ENCODE measurements at regions not wholly inside any gene's neighbourhood (a gene's known extent, or its start where the extent isn't known, plus 50 kb on each side); places are given as distances from the start of the nearest gene placed in this dataset.

DNA sequence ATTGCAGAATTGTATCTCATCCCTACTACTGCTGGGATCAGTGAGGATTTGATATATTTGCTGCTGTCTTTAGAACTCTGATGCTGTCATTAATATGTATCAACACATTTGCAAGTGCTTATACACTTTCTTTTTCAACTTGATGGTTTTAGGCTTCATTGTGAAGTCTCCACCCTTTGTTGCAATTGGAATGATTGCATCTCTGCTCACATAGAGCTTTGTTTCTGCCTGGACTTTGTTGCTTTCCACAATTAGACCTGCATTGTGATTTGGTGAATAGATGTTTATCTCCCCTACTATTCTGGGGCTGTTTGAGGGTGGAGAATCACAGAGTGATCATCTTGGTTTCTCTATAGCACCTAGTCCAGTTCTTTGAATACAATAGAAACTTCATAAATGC, 666.7 kb downstream of the EPM2A start:
- ChIA-PET POLR2A (no interaction called here), CTCF (no interaction called here)
- Histone ChIP-seq H3K27me3 (replicated peaks; ENCODE audit: control insufficient read depth, insufficient read depth, low read length) (no peaks in the 10 kb centered on the region; the same call in 1 of the 2 replicates), H3K4me3 (ENCODE audit: low read depth, low read length) (no peak overlapping the region), H3K36me3 (ENCODE audit: control insufficient read depth, insufficient read depth, low read length) (no peaks in the 10 kb centered on the region), H3K4me1 (no peaks in the 10 kb centered on the region), H3K9me3 (no peaks in the 10 kb centered on the region)
- no peaks in the 10 kb centered on the region for H3K36me3 Mint-ChIP-seq (ENCODE audit: insufficient read depth, unreplicated experiment)
- TF ChIP-seq, protein P1, sequence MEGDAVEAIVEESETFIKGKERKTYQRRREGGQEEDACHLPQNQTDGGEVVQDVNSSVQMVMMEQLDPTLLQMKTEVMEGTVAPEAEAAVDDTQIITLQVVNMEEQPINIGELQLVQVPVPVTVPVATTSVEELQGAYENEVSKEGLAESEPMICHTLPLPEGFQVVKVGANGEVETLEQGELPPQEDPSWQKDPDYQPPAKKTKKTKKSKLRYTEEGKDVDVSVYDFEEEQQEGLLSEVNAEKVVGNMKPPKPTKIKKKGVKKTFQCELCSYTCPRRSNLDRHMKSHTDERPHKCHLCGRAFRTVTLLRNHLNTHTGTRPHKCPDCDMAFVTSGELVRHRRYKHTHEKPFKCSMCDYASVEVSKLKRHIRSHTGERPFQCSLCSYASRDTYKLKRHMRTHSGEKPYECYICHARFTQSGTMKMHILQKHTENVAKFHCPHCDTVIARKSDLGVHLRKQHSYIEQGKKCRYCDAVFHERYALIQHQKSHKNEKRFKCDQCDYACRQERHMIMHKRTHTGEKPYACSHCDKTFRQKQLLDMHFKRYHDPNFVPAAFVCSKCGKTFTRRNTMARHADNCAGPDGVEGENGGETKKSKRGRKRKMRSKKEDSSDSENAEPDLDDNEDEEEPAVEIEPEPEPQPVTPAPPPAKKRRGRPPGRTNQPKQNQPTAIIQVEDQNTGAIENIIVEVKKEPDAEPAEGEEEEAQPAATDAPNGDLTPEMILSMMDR (IDR thresholded peaks at IDR 0.05; ENCODE audit: insufficient read depth in 1 of 2, low read depth in 1 of 2, low read length in 1 of 2, severe bottlenecking in 1 of 2, unreplicated experiment in 1 of 2): no peak
- intact Hi-C loops (cut with micrococcal nuclease; ENCODE audit: unreplicated experiment): no loop called here
- H3K4me3 Mint-ChIP-seq (ENCODE audit: unreplicated experiment): no peak overlapping the region
- peaks cover 9% of the 10 kb centered on the region for H3K27me3 Mint-ChIP-seq (ENCODE audit: insufficient read depth, unreplicated experiment)
- no peaks in the 10 kb centered on the region for H3K9me3 Mint-ChIP-seq (ENCODE audit: unreplicated experiment)
- no peak overlapping the region for H3K27ac Mint-ChIP-seq (ENCODE audit: unreplicated experiment)
- BruUV-seq (replicated peaks): no TSS peak
- no peak for DNase-seq
- no peaks in the 10 kb centered on the region for H3K4me1 Mint-ChIP-seq (ENCODE audit: low read depth, unreplicated experiment)

DNA sequence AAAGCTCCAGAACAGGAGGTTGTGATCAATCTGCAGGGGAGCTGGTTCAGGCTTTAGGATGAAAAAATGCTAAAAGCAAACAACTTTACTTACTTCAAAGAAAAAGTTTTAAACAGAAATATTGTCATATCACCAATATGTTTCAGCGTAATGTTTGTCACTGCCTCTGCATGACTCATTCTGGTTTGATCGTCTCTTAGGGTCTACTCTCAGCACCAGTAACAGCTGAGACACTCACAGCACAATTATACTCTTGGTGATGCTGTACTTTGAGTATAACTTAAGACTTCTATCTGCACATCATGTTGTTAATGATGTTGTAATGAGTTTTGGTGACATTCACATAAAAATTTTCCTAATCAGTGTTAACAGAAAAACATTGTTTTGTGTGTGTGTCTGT, 665.4 kb downstream of the EPM2A start:
- no peak for DNase-seq
- no peaks in the 10 kb centered on the region for H3K4me1 ChIP-seq
- H3K9me3 ChIP-seq: no peaks in the 10 kb centered on the region
- H3K27me3 ChIP-seq (replicated peaks; ENCODE audit: control insufficient read depth, insufficient read depth, low read length): no peaks in the 10 kb centered on the region; the same call in 1 of the 2 replicates
- H3K36me3 ChIP-seq (ENCODE audit: control insufficient read depth, insufficient read depth, low read length): no peaks in the 10 kb centered on the region
- no peak overlapping the region for H3K4me3 ChIP-seq (ENCODE audit: low read depth, low read length)
- CTCF ChIA-PET: no interaction called here
- H3K36me3 Mint-ChIP-seq (ENCODE audit: insufficient read depth, unreplicated experiment): no peaks in the 10 kb centered on the region
- H3K27me3 Mint-ChIP-seq (ENCODE audit: insufficient read depth, unreplicated experiment): peaks cover 9% of the 10 kb centered on the region
- H3K27ac Mint-ChIP-seq (ENCODE audit: unreplicated experiment): no peak overlapping the region
- POLR2A ChIA-PET: no interaction called here
- no TSS peak for BruUV-seq (replicated peaks)
- H3K4me1 Mint-ChIP-seq (ENCODE audit: low read depth, unreplicated experiment): no peaks in the 10 kb centered on the region
- no peaks in the 10 kb centered on the region for H3K9me3 Mint-ChIP-seq (ENCODE audit: unreplicated experiment)
- TF ChIP-seq, protein P1 (IDR thresholded peaks at IDR 0.05; ENCODE audit: insufficient read depth in 1 of 2, low read depth in 1 of 2, low read length in 1 of 2, severe bottlenecking in 1 of 2, unreplicated experiment in 1 of 2): no peak
- H3K4me3 Mint-ChIP-seq (ENCODE audit: unreplicated experiment): no peak overlapping the region
- intact Hi-C loops (cut with micrococcal nuclease; ENCODE audit: unreplicated experiment): no loop called here

DNA sequence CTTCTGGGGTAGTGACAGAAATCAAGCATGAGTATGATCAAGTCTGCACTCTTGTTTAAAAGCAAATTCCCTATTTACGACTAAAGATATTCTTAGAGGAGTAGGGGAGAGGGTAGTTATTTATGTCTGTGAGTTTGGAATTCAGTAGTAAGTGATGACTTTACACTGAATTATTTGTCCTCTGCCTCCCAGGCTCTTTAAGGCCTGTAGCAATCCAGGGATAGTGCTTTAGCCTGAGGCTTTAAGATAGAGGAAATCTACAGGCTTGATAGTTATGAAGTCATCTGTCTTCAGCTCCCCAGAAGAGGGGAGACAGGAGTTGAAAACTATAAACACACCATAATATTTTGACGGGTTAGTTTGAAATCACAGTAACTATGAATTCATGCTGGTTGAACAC, 664.5 kb downstream of the EPM2A start:
- intact Hi-C loops (cut with micrococcal nuclease; ENCODE audit: unreplicated experiment): no loop called here
- TF ChIP-seq, protein P1 (IDR thresholded peaks at IDR 0.05; ENCODE audit: insufficient read depth in 1 of 2, low read depth in 1 of 2, low read length in 1 of 2, severe bottlenecking in 1 of 2, unreplicated experiment in 1 of 2): no peak
- no peaks in the 10 kb centered on the region for H3K36me3 Mint-ChIP-seq (ENCODE audit: insufficient read depth, unreplicated experiment)
- H3K4me3 Mint-ChIP-seq (ENCODE audit: unreplicated experiment): no peak overlapping the region
- DNase-seq: no peak
- no peaks in the 10 kb centered on the region for H3K9me3 ChIP-seq
- H3K4me1 Mint-ChIP-seq (ENCODE audit: low read depth, unreplicated experiment): no peaks in the 10 kb centered on the region
- H3K9me3 Mint-ChIP-seq (ENCODE audit: unreplicated experiment): no peaks in the 10 kb centered on the region
- no peak overlapping the region for H3K4me3 ChIP-seq (ENCODE audit: low read depth, low read length)
- CTCF ChIA-PET: no interaction called here
- H3K36me3 ChIP-seq (ENCODE audit: control insufficient read depth, insufficient read depth, low read length): no peaks in the 10 kb centered on the region
- BruUV-seq (replicated peaks): no TSS peak
- H3K27me3 ChIP-seq (replicated peaks; ENCODE audit: control insufficient read depth, insufficient read depth, low read length): no peaks in the 10 kb centered on the region; the same call in 1 of the 2 replicates
- no peaks in the 10 kb centered on the region for H3K4me1 ChIP-seq
- H3K27ac Mint-ChIP-seq (ENCODE audit: unreplicated experiment): no peak overlapping the region
- POLR2A ChIA-PET: no interaction called here
- peaks cover 14% of the 10 kb centered on the region for H3K27me3 Mint-ChIP-seq (ENCODE audit: insufficient read depth, unreplicated experiment)
